ENCODE measurements at regions not wholly inside any gene's neighbourhood (a gene's known extent, or its start where the extent isn't known, plus 50 kb on each side); places are given as distances from the start of the nearest gene placed in this dataset.

DNA sequence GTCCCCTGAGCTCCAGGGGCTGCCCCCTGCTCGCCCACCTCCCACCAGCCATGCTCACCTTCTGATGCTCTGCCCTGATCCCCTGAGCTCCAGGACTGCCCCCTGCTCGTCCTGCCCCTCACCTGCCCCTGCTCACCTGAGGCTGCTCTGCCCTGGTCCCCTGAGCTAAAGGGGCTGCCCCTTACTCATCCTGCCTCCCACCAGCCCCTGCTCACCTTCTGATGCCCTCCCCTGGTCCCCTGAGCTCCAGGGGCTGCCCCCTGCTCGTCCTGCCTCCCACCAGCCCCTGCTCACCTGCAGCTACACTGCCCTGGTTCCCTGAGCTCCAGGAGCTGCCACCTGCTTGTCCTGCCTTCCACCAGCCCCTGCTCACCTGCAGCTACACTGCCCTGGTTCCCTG, 247.2 kb downstream of the TMEM121 start:
- TF ChIP-seq, protein P1, sequence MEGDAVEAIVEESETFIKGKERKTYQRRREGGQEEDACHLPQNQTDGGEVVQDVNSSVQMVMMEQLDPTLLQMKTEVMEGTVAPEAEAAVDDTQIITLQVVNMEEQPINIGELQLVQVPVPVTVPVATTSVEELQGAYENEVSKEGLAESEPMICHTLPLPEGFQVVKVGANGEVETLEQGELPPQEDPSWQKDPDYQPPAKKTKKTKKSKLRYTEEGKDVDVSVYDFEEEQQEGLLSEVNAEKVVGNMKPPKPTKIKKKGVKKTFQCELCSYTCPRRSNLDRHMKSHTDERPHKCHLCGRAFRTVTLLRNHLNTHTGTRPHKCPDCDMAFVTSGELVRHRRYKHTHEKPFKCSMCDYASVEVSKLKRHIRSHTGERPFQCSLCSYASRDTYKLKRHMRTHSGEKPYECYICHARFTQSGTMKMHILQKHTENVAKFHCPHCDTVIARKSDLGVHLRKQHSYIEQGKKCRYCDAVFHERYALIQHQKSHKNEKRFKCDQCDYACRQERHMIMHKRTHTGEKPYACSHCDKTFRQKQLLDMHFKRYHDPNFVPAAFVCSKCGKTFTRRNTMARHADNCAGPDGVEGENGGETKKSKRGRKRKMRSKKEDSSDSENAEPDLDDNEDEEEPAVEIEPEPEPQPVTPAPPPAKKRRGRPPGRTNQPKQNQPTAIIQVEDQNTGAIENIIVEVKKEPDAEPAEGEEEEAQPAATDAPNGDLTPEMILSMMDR (IDR thresholded peaks at IDR 0.05), result no peak
- TF ChIP-seq POLR2A (IDR thresholded peaks at IDR 0.05), result no peak
